DND-41 (cell line): ENCODE measurements at regions not wholly inside any gene's neighbourhood (a gene's known extent, or its start where the extent isn't known, plus 50 kb on each side); places are given as distances from the start of the nearest gene placed in this dataset.
"Not testable (repeated sequence)": the region's sequence is repeated elsewhere in the genome, so short reads cannot be mapped to it uniquely, and the experiment has no call there.

Source experiments
- ATAC-seq: fragments of 200-7000 bp; cut with Tn5 transposase; 3 replicates; pipeline ENCODE4 v1.9.1; 2021; ENCODE audit warnings: low read depth; ENCODE audit not compliant: insufficient read depth
- DNase-seq: peaks from one replicate; pipeline ENCODE4 v3.0.0-alpha.2; 2020
- H2AFZ ChIP-seq: 2 replicates; pipeline ENCODE4 v1.6.0; 2012; ENCODE audit warnings: low read depth, low read length
- H3K27ac ChIP-seq: 2 replicates; pipeline ENCODE4 v1.5.1; 2012; ENCODE audit warnings: low read length, inconsistent platforms
- H3K27me3 ChIP-seq: fragments of 200-600 bp; sonication (generic); 2 replicates; pipeline ENCODE4 v1.6.0; 2012; ENCODE audit warnings: low read length, mild to moderate bottlenecking, inconsistent platforms; ENCODE audit not compliant: insufficient read depth, poor library complexity
- H3K36me3 ChIP-seq: 2 replicates; pipeline ENCODE4 v1.5.1; 2012; ENCODE audit warnings: low read length, inconsistent platforms; ENCODE audit not compliant: insufficient read depth
- H3K4me1 ChIP-seq: 2 replicates; pipeline ENCODE4 v1.5.1; 2012; ENCODE audit warnings: mild to moderate bottlenecking, low read length; ENCODE audit not compliant: insufficient read depth
- H3K4me2 ChIP-seq: 2 replicates; pipeline ENCODE4 v1.6.0; 2012; ENCODE audit warnings: mild to moderate bottlenecking, moderate library complexity, low read length, inconsistent platforms; ENCODE audit not compliant: insufficient read depth
- H3K4me3 ChIP-seq, 2 experiments: fragments of 200-600 bp in 1 of 2; shearing (Covaris generic) in 1 of 2; 2 replicates each; pipeline ENCODE4 v1.5.1; 2012 to 2016; ENCODE audit warnings: inconsistent platforms in 2 of 2, low read length in 2 of 2, mild to moderate bottlenecking in 2 of 2, low read depth in 1 of 2, moderate library complexity in 1 of 2
- H3K79me2 ChIP-seq: 2 replicates; pipeline ENCODE4 v1.6.0; 2012; ENCODE audit warnings: low read length, inconsistent platforms; ENCODE audit not compliant: insufficient read depth
- H3K9ac ChIP-seq: 2 replicates; pipeline ENCODE4 v1.6.0; 2012; ENCODE audit warnings: low read depth, mild to moderate bottlenecking, inconsistent platforms, low read length, moderate library complexity
- H3K9me3 ChIP-seq: 2 replicates; pipeline ENCODE4 v1.5.1; 2012; ENCODE audit warnings: low read length, moderate library complexity, mild to moderate bottlenecking, inconsistent platforms; ENCODE audit not compliant: insufficient read depth, severe bottlenecking
- H4K20me1 ChIP-seq: 2 replicates; pipeline ENCODE4 v1.6.0; 2012; ENCODE audit warnings: low read length; ENCODE audit not compliant: insufficient read depth
- CTCF ChIP-seq: IDR thresholded peaks from 2 replicates; pipeline ENCODE4 v1.5.1; 2012; ENCODE audit warnings: borderline replicate concordance, low read length, moderate library complexity, mild to moderate bottlenecking; ENCODE audit not compliant: poor library complexity, severe bottlenecking; ENCODE audit errors: extremely low read depth
- EZH2 ChIP-seq: IDR thresholded peaks from 3 replicates; pipeline ENCODE4 v1.6.1; 2012; ENCODE audit warnings: borderline replicate concordance, low read depth, mild to moderate bottlenecking, moderate library complexity, low read length, inconsistent platforms; ENCODE audit not compliant: severe bottlenecking

- H3K27me3 ChIP-seq = no peaks in the 10 kb centered on the region
- DNase-seq (no peak), ATAC-seq (no peak)
- H3K4me2 ChIP-seq = no peak overlapping the region
- H3K4me1 ChIP-seq = no peaks in the 10 kb centered on the region
- H3K4me3 ChIP-seq = no peak overlapping the region
- H3K9ac ChIP-seq = no peak overlapping the region
- H3K36me3 ChIP-seq = no peaks in the 10 kb centered on the region
- TF ChIP-seq CTCF (no peak), EZH2 (no peak)
- no peaks in the 10 kb centered on the region for H3K79me2 ChIP-seq
- H3K9me3 ChIP-seq = no peaks in the 10 kb centered on the region
- H3K27ac ChIP-seq = no peak overlapping the region
- no peaks in the 10 kb centered on the region for H4K20me1 ChIP-seq
- H2AFZ ChIP-seq = no peak overlapping the region
Observed at GRCh38 chr3:86410587-86410986, 580.4 kb downstream of the VGLL3 start.

GRCh38 chr3:86389759-86390158 lies 601.2 kb downstream of the VGLL3 start:
- H4K20me1 ChIP-seq, H3K4me3 ChIP-seq, H3K79me2 ChIP-seq, H3K36me3 ChIP-seq, H3K9ac ChIP-seq, H3K27ac ChIP-seq, H3K9me3 ChIP-seq, DNase-seq, H3K4me2 ChIP-seq, H2AFZ ChIP-seq, ATAC-seq, H3K27me3 ChIP-seq, H3K4me1 ChIP-seq: not testable (repeated sequence)

GRCh38 chr3:86388820-86389219 lies 602.1 kb downstream of the VGLL3 start:
- no peaks in the 10 kb centered on the region for H3K4me1 ChIP-seq
- no peaks in the 10 kb centered on the region for H3K36me3 ChIP-seq
- H3K27me3 ChIP-seq = no peaks in the 10 kb centered on the region
- peak overlapping the region; percentile 7; the same call in 1 of the 2 replicates for H3K4me2 ChIP-seq
- H3K9me3 ChIP-seq = no peaks in the 10 kb centered on the region
- no peak overlapping the region for H3K27ac ChIP-seq
- ATAC-seq (no peak), DNase-seq (no peak)
- H4K20me1 ChIP-seq = no peaks in the 10 kb centered on the region
- H3K9ac ChIP-seq = no peak overlapping the region
- no peak overlapping the region for H2AFZ ChIP-seq
- TF ChIP-seq EZH2 (no peak), CTCF (no peak)
- no peaks in the 10 kb centered on the region for H3K79me2 ChIP-seq
- H3K4me3 ChIP-seq = no peak overlapping the region

GRCh38 chr3:86382556-86382955 lies 608.4 kb downstream of the VGLL3 start:
- TF ChIP-seq EZH2 = no peak
- TF ChIP-seq CTCF = no peak
- no peak overlapping the region for H3K4me3 ChIP-seq
- H3K4me1 ChIP-seq = no peaks in the 10 kb centered on the region
- H3K9me3 ChIP-seq = no peaks in the 10 kb centered on the region
- no peaks in the 10 kb centered on the region for H3K36me3 ChIP-seq
- no peak overlapping the region for H3K4me2 ChIP-seq
- ATAC-seq = no peak
- H3K9ac ChIP-seq = no peak overlapping the region
- H4K20me1 ChIP-seq = no peaks in the 10 kb centered on the region
- no peaks in the 10 kb centered on the region for H3K79me2 ChIP-seq
- no peaks in the 10 kb centered on the region for H3K27me3 ChIP-seq
- no peak for DNase-seq
- H3K27ac ChIP-seq = no peak overlapping the region
- no peak overlapping the region for H2AFZ ChIP-seq
